ENCODE measurements at regions not wholly inside any gene's neighbourhood (a gene's known extent, or its start where the extent isn't known, plus 50 kb on each side); places are given as distances from the start of the nearest gene placed in this dataset.

DNA sequence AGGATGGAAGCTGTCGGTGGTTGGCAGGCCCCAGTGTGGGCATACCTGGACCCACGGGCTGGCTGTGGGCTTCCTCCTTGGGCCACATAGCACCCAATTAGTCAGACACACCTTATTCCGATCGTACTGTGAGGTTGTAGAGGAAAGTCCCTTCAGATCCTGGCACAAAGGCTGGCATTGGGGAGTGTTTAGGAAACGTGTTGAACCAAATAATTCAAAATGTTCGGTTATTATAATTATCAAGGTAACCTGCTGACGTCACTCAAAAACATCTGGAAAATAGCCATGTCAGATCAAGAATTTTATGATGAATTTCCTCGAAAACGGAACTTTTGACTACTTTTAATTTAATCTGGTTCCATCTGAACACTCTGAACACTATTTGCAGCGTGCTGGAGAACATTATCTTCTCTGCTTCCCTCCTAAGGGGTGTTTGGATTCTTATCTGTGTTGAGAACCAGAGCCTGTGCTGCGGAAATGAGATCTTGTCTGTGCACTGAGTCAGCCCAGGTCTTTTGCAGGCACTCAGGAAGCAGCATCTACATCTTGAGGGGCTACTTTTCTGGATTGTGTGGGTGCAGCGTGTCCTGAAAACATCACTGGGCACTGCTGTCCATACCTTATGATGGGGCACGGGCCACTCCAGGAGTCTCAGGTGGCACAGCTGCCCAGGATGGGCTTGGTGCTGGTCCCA is 100.3 kb downstream of the SLC25A47 start:
- TF ChIP-seq ARNT (IDR thresholded peaks at IDR 0.05) (no peak), SUZ12 (IDR thresholded peaks at IDR 0.05) (no peak), SP1 (IDR thresholded peaks at IDR 0.05) (no peak), FOXA1 (IDR thresholded peaks at IDR 0.05) (no peak), TARDBP (IDR thresholded peaks at IDR 0.05) (no peak), ZNF384 (IDR thresholded peaks at IDR 0.05) (no peak), FOXK2 (IDR thresholded peaks at IDR 0.05) (no peak), FOXM1 (IDR thresholded peaks at IDR 0.05; ENCODE audit: borderline replicate concordance) (no peak), NFRKB (IDR thresholded peaks at IDR 0.05) (no peak), HDGF (IDR thresholded peaks at IDR 0.05; ENCODE audit: borderline replicate concordance) (no peak), BHLHE40 (IDR thresholded peaks at IDR 0.05; ENCODE audit: borderline replicate concordance) (no peak), ELF4 (IDR thresholded peaks at IDR 0.05) (no peak)
- TF ChIP-seq, protein P1, sequence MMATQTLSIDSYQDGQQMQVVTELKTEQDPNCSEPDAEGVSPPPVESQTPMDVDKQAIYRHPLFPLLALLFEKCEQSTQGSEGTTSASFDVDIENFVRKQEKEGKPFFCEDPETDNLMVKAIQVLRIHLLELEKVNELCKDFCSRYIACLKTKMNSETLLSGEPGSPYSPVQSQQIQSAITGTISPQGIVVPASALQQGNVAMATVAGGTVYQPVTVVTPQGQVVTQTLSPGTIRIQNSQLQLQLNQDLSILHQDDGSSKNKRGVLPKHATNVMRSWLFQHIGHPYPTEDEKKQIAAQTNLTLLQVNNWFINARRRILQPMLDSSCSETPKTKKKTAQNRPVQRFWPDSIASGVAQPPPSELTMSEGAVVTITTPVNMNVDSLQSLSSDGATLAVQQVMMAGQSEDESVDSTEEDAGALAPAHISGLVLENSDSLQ (IDR thresholded peaks at IDR 0.05) = no peak

Data from HEK293T (cell line).